HG03280 (cell line): ENCODE measurements at regions not wholly inside any gene's neighbourhood (a gene's known extent, or its start where the extent isn't known, plus 50 kb on each side); places are given as distances from the start of the nearest gene placed in this dataset.
"Not testable (repeated sequence)": the region's sequence is repeated elsewhere in the genome, so short reads cannot be mapped to it uniquely, and the experiment has no call there.

Experiments used
- ATAC-seq: cut with Tn5 transposase; IDR thresholded peaks from one replicate; pipeline ENCODE4 v1.9.1; 2021; ENCODE audit warnings: mild to moderate bottlenecking, moderate library complexity; ENCODE audit not compliant: unreplicated experiment

DNA sequence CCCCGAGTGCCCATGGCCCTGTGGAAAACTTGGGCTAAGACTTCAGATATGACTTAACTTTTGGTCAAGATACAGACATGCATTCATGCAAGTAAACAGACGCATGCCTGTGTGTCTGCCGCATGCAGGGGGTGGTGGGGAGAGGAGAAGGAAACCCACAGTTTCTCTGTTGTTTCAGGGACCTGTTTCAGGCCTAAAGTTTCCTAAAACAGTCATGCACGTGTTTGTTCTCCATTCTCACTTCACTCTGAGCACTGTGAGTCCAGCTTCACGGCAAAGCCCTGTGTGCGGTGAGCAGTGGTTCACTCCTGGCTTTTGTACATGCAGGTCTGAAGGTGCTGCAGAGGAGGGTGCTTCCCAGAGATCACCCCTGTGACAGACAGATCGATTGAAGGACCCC, 158.7 kb downstream of the FOXL1 start:
- no peak for ATAC-seq

DNA sequence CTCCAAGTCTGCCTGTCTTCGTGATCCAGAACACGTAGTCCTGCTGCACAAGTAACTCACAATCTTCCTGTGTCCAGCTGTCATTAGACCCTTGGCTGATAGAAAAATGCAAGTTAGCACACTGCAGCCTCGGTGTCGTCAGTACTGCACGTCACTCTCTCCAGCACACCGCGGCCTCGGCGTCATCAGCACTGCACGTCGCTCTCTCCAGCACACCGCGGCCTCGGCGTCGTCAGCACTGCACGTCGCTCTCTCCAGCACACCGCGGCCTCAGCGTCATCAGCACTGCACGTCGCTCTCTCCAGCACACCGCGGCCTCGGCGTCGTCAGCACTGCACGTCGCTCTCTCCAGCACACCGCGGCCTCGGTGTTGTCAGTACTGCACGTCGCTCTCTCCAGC, 160.0 kb downstream of the FOXL1 start:
- not testable (repeated sequence) for ATAC-seq

- no peak for ATAC-seq
Measured at GRCh38 chr16:86739178-86739577, 160.8 kb downstream of the FOXL1 start.

- no peak for ATAC-seq
Measured at GRCh38 chr16:86739808-86740207, 161.5 kb downstream of the FOXL1 start.

- ATAC-seq: no peak
Measured at GRCh38 chr16:86740298-86740697, 161.9 kb downstream of the FOXL1 start.

GRCh38 chr16:86740906-86741799, 162.8 kb downstream of the FOXL1 start:
- no peak for ATAC-seq

- ATAC-seq: no peak
Measured at GRCh38 chr16:86747761-86748160, 169.4 kb downstream of the FOXL1 start.

DNA sequence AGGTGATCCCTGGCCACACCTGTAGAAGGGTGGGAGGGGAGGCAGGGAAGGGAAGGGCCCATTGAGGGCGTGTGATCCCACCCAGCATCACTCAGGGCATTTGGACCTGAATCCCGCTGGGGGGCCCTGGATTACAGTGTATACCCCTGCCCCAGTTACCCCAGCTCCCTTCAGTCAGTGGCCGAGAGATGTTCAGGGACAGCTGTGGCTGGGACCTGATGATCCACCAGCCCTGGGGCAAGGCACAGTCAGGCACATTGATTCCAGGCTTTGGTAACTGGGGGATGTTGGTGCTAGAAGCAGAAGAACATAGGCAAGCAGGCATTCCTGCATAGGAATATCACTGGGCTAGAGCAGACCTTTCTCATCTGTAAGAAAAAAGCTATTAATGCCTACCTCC, 170.3 kb downstream of the FOXL1 start:
- ATAC-seq: no peak

DNA sequence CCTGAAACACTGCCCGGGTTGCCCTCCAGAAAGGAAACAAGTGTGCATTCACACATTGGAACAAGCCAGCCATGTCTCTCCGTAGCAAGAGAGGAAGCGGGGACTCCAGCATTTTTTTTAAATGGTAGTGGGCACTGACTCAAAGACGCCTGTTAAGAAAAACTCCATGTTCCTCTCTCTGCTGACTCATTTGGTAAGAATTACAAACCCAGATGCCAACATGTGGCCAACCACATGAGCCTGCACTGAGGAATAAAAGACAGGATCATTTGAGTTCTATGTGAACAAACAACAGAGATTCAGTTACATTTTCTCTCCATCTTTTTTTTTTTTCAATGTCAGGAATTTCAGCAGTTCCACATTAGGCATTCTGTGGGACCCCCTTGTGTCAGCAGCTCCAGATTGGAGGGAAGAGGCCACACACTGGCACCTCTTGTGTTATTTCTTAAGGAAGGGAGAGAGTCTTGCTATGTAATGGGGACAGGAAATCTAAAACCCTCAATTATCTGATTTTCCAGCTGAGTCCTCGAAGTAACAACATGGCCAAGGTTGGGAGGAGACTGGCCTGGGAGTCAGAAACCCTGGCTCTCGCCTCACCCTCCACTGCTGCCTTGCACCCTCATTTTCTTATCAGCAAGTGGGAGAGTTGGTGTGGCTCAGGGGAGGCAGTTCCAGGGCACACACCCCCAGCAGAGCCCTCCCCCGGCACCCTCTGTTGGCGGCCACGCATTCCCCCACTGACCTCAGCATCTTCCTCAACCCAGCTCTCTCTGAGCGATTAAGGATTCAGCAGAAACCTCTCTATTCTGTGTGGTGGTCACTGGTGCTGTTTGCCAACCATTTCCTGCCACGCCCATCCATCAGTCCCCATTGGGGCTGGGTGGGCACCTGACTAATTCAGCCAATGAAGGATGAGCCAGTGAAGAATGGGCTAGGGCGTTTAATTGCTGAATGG, 173.0 kb downstream of the FOXL1 start:
- no peak for ATAC-seq

DNA sequence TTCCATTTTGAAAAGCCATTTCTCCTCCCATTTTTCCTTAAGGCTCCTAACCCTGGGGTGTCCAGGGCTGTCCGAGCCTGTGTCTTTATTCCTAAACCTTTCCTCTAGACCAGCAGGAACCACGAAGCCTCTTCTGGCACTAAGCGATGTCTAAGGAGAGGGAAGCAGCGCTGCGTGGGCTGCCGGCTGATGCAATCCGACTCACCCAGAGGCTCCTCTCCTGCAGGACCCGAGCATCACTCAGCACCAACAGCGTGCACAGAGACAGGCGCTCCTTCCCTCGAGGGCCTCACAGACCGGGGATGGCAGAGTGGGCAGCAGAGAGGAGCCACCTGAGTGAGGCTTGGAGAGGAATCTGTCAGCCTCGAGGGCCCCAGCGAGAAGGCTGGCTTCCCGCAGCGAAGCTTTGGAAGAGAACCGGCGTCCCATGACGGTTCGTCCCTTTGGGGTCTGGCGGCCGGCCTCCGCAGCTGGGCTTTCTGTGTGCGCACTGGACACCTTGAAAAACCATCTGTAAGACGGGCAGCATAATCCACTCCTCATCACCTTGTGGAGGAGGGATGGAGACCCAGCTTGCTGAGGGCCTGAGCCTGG, 174.3 kb downstream of the FOXL1 start:
- no peak for ATAC-seq

GRCh38 chr16:86753399-86753798, 175.1 kb downstream of the FOXL1 start:
- ATAC-seq: no peak

- no peak for ATAC-seq
Measured at GRCh38 chr16:86755571-86756006, 177.2 kb downstream of the FOXL1 start.

DNA sequence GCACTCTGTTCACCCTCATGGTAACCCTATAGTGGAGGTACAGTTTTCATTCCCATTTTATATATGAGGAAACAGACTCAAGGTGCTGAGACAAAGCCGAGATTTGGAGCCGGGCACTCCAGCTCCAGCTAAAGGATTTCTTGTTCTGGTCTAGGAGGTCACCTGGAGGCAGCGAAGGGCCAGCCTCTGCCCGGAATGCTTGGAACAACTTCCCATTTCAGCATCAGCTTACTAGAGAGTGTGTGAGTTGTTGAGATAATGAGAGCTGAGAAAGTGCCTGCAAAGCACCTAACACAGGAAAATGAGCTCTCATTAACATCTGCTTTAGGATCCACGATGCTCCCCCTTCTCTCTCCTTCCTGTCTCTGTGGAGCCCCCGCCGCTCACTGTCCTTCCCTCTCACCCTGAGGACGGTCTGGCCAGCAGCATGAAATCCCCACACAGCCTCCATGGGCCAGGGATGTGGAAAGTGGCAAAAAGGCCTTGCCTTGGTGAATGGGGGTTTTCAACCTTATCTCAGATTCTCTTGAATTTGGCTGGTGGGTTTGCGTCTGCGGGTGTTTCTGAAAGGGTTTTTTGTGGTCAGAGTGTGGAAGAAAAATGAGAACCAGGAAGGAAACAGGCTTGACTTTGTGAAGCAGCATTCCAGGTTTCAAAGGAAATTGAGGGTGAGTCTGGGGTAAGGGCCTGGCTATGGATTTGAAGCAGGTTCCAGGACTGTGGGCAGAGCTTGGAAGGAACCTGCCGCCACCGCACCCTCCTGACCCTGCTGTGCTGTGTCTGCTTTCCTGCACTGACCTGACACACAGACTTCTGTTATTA, 178.7 kb downstream of the FOXL1 start:
- ATAC-seq: no peak

DNA sequence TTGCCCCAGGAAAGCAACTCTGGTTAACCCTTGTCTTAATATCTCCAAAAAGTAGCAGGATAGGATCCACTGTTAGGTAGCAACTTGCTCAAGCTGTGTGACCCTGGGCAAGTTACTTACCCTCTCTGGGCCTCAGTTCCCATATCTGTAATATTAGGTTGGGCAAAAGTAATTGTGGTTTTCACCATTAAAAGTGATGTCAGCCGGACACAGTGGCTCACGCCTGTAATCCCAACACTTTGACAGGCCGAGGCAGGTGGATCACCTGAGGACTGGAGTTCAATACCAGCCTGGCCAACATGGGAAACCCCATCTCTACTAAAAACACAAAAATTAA, 179.3 kb downstream of the FOXL1 start:
- ATAC-seq: no peak

DNA sequence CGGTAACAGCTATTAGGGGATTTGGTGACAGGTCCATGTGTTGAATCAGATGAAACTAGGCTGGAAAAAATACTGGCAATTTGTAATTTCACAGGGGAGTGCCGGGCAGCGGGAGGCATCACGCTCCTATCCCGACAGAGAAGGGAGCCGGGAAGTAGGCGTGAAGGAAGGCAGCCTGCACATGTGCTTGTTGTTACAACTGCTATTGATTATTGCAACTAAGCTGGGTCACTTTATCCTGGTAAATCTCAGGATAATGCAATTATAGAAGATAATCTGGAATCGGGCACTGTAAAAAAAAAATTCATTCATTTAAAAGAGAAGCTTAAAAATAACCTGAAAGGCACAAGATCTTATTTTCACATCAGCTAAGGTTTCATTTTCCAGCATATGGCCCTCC, 180.6 kb downstream of the FOXL1 start:
- ATAC-seq: no peak

DNA sequence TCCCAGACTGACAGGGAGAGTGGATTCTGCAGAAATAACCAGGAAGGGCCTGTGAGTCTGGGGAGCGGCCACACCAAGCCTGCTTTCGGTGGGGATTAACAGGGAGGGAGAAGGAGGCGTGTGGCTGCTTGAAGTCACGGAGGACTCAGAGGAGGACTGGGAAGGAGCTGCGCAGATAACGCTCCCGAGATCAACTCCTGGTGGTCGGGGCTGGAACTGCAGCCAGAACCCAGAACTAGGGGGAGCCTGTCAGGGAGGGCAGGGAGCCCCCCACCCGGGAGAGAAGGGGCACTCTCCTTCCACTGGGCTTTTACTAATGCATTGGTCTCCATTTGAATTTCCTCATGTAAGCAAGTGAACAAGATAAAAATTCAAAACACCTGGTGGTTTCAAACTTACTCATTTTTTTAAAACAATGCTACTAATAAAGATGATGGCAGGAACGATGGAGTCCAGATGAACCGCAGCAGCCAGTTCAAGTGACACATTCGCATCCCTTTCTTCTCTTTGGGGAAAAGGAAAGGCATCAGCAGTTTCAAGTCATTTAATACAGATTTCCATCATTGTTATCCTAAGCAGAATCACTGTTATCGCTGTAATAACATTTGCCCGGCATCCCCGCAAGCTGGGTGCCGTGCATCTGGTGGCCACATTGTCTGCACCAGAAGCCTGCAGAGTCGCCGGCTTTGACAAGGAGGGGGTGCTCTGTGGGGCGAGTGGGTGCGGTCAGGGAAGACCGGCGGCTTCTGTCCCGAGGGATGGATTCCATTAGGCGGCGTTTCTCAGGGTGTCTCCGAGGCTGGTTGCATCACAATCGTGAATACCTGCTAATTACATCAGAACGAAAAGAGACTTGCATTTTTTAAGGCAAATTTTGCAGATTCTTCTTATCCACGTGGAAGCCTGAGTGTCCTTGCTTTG, 183.0 kb downstream of the FOXL1 start:
- no peak for ATAC-seq

DNA sequence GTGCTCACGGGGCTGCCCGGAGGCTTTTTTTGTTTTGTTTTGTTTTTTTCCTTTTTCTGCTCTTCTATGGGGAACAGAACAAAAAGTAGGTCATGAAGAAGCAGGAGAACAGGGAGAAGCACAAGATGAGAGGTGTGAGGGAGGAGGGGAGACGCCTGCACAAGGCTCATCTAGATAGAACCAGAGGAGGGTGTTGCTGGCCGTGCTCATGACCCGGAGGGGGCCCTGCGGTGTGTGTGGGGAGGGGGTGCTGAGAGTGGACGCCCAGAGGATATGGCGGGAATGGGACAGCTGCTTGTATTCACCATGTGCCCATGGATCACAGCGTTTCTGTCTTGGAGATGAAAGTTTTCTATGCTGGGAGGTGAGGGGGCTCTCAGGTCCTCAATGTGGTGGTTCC, 183.7 kb downstream of the FOXL1 start:
- no peak for ATAC-seq

DNA sequence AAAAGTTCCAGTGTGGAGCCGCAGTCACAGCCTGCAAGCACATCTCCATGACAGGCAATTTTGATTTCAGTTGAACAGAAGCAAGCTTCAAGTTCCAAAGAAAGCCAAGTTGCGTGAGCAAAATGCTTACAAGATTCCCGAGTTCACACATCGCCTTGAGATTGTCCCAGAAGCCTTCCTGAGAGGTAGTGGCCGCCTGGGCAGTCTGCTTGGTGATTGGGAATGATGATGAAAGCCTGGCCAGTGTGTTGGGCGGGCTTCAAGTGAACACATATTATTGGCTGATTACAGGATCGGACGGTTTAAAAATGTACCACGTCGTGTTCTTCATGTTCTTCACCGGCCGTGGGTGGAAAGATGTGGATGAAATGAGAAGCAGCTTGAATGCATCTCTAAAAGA, 185.5 kb downstream of the FOXL1 start:
- ATAC-seq: no peak

DNA sequence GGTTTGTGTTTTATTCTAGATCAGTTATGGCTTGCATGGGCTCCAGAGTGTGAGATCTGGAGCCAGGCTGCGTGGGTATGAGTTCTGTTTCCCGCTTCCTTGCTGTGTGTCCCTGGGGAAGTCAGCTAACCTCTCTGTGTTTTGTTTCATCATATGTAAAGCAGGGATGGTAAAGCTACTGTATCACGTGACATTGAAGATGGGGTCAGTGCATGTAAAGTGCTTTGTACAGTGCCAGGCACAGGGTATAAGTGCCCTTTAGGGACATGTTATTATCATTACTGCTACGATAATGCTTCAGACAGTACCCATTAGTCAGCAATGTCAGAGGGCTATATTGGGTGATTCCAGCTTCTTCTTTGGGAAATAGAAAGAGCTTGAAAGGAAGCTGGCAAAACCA, 186.2 kb downstream of the FOXL1 start:
- ATAC-seq: no peak
